Ascending aorta (tissue), 2 donors: ENCODE measurements at regions not wholly inside any gene's neighbourhood (a gene's known extent, or its start where the extent isn't known, plus 50 kb on each side); places are given as distances from the start of the nearest gene placed in this dataset.

Source experiments
- DNase-seq, 2 donors: peaks; one replicate each; pipeline ENCODE4 v3.0.0-alpha.2; 2019; ENCODE audit warnings: low spot score in 2 of 2
- H3K27ac ChIP-seq, 2 donors: fragments of 200-600 bp; sonication (generic); one replicate each; pipeline ENCODE4 v1.5.1; 2016 to 2017; ENCODE audit warnings: mild to moderate bottlenecking in 1 of 2
- H3K27me3 ChIP-seq: fragments of 200-600 bp; sonication (generic); one replicate; pipeline ENCODE4 v1.5.1; 2017
- H3K36me3 ChIP-seq, 2 donors: fragments of 200-600 bp; sonication (generic); one replicate each; pipeline ENCODE4 v1.5.1; 2016
- H3K4me1 ChIP-seq, 2 donors: fragments of 200-600 bp; sonication (generic); one replicate each; pipeline ENCODE4 v1.5.1; 2016 to 2017; ENCODE audit warnings: mild to moderate bottlenecking in 1 of 2
- H3K4me3 ChIP-seq, 2 donors: fragments of 200-600 bp; sonication (generic); one replicate each; pipeline ENCODE4 v1.5.1; 2016 to 2017; ENCODE audit warnings: mild to moderate bottlenecking in 1 of 2
- H3K9me3 ChIP-seq, 2 donors: fragments of 200-600 bp; sonication (generic); one replicate each; pipeline ENCODE4 v1.5.1; 2016
- intact Hi-C: fragments of 100-400 bp; cut with DNase I; formaldehyde crosslinking; loops from one replicate; pipeline ENCODE4 v1.15.1; 2023
- TF ChIP-seq, protein P1 (sequence below), 3 experiments: fragments of 200-600 bp in 2 of 3; fragments of 450-650 bp in 1 of 3; sonication (generic) in 2 of 3; IDR thresholded peaks; one replicate each; pipeline ENCODE4 v1.5.1; 2016 to 2019; ENCODE audit warnings: antibody characterized with exemption in 3 of 3, mild to moderate bottlenecking in 1 of 3, moderate library complexity in 1 of 3

DNA sequence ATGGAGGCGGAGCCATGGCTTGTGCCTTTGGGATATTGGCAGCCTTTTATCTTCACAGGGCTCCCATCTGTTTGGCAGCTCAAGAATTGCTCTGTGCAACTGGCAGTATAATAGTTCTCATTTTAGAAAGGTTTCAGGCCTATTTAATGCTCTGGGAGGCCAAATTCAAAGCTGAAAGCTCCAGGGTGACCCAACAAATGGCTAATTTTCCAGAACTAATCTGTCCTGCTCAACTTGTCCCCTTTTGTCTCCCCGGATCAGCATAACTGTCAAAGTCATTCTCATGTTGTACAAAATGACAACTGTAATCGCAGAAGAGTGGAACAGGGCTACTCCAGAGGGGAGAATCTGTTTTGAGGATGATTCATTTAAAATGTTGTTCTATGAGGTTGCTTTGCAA, 52.6 kb upstream of the CXCL14 start:
- Histone ChIP-seq H3K27ac (no peak overlapping the region), H3K36me3 (no peaks in the 10 kb centered on the region), H3K4me1 (no peaks in the 10 kb centered on the region), H3K27me3 (no peaks in the 10 kb centered on the region), H3K4me3 (no peak overlapping the region), H3K9me3 (no peaks in the 10 kb centered on the region)
- no peak for DNase-seq
- TF ChIP-seq, protein P1, sequence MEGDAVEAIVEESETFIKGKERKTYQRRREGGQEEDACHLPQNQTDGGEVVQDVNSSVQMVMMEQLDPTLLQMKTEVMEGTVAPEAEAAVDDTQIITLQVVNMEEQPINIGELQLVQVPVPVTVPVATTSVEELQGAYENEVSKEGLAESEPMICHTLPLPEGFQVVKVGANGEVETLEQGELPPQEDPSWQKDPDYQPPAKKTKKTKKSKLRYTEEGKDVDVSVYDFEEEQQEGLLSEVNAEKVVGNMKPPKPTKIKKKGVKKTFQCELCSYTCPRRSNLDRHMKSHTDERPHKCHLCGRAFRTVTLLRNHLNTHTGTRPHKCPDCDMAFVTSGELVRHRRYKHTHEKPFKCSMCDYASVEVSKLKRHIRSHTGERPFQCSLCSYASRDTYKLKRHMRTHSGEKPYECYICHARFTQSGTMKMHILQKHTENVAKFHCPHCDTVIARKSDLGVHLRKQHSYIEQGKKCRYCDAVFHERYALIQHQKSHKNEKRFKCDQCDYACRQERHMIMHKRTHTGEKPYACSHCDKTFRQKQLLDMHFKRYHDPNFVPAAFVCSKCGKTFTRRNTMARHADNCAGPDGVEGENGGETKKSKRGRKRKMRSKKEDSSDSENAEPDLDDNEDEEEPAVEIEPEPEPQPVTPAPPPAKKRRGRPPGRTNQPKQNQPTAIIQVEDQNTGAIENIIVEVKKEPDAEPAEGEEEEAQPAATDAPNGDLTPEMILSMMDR (IDR thresholded peaks at IDR 0.05) = no peak
- intact Hi-C loops = no loop called here

GRCh38 chr5:135629666-135630065, 50.9 kb upstream of the CXCL14 start:
- Histone ChIP-seq H3K27me3 (no peaks in the 10 kb centered on the region), H3K4me3 (no peak overlapping the region), H3K27ac (no peak overlapping the region), H3K4me1 (no peaks in the 10 kb centered on the region), H3K36me3 (no peaks in the 10 kb centered on the region), H3K9me3 (no peaks in the 10 kb centered on the region)
- intact Hi-C loops = no loop called here
- no peak for DNase-seq
- TF ChIP-seq, protein P1 (IDR thresholded peaks at IDR 0.05) = no peak

GRCh38 chr5:135628771-135629563, 50.2 kb upstream of the CXCL14 start:
- Histone ChIP-seq H3K27ac (no peak overlapping the region), H3K4me1 (no peaks in the 10 kb centered on the region), H3K27me3 (no peaks in the 10 kb centered on the region), H3K9me3 (no peaks in the 10 kb centered on the region), H3K4me3 (no peak overlapping the region), H3K36me3 (no peaks in the 10 kb centered on the region)
- TF ChIP-seq, protein P1 (IDR thresholded peaks at IDR 0.05) = no peak
- no peak for DNase-seq
- intact Hi-C loops = no loop called here
